ENCODE measurements at regions not wholly inside any gene's neighbourhood (a gene's known extent, or its start where the extent isn't known, plus 50 kb on each side); places are given as distances from the start of the nearest gene placed in this dataset.
A peak's percentile ranks its signal among the peaks of the same experiment; 100 is the strongest.

DNA sequence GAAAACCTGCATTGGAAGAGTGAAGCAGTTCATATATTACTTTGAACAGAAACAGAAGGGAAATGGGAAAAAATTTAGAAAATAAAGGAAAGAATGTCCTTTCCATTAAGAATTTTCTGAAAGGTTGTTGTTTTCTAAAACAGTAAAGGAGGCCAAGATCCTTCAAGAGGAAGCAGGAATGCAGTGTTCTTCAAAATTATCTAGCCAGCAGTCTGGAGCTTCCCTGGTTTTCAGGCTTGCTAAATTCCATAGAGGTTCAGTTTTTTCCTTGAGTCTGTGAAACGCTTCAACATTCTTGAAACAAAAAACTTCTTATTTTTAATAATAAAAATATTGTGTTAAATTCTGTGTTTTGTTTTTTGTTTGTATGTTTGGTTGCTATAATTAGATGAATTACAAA, 189.0 kb upstream of the ANO3 start:
- Histone ChIP-seq H4K20me1 (ENCODE audit: control insufficient read depth, extremely low read depth, insufficient read depth, low read length) (no peaks in the 10 kb centered on the region), H3K4me2 (ENCODE audit: extremely low read depth, insufficient read depth, low read length) (no peak overlapping the region), H3K36me3 (ENCODE audit: control insufficient read depth, insufficient read depth, low read length) (no peaks in the 10 kb centered on the region), H3K4me3 (replicated peaks in 1 of 4; ENCODE audit: control extremely low read depth in 1 of 4, insufficient read depth in 1 of 4, low read depth in 3 of 4, low read length in 4 of 4) (no peak overlapping the region), H3K27me3 (ENCODE audit: control insufficient read depth, insufficient read depth, low read length) (no peaks in the 10 kb centered on the region), H3K4me1 (ENCODE audit: control insufficient read depth, extremely low read depth, insufficient read depth, low read length) (no peaks in the 10 kb centered on the region), H3K9ac (ENCODE audit: insufficient read depth, low read length) (no peak overlapping the region), H3K9me3 (ENCODE audit: control insufficient read depth, insufficient read depth, low read depth, low read length) (no peaks in the 10 kb centered on the region), H3K27ac (ENCODE audit: insufficient read depth, low read length) (no peak overlapping the region), H2AFZ (ENCODE audit: low read length) (no peak overlapping the region), H3K79me2 (ENCODE audit: control insufficient read depth, insufficient read depth, low read length) (no peaks in the 10 kb centered on the region)
- DNase-seq (ENCODE audit: low read depth in 2 of 2), result no peak
- TF ChIP-seq CTCF (conservative IDR thresholded peaks at IDR 0.05 in 1 of 2, IDR thresholded peaks at IDR 0.05 in 1 of 2; ENCODE audit: low read depth in 1 of 2, low read length in 2 of 2) (no peak), EZH2 (IDR thresholded peaks at IDR 0.05; ENCODE audit: low read length, missing control alignments) (no peak)

- DNase-seq (ENCODE audit: low read depth in 2 of 2), result peak in 1 of 2 donors; percentile 6
- Histone ChIP-seq H4K20me1 (ENCODE audit: control insufficient read depth, extremely low read depth, insufficient read depth, low read length) (no peaks in the 10 kb centered on the region), H3K79me2 (ENCODE audit: control insufficient read depth, insufficient read depth, low read length) (no peaks in the 10 kb centered on the region), H3K4me1 (ENCODE audit: control insufficient read depth, extremely low read depth, insufficient read depth, low read length) (no peaks in the 10 kb centered on the region), H3K36me3 (ENCODE audit: control insufficient read depth, insufficient read depth, low read length) (no peaks in the 10 kb centered on the region), H3K9me3 (ENCODE audit: control insufficient read depth, insufficient read depth, low read depth, low read length) (no peaks in the 10 kb centered on the region), H2AFZ (ENCODE audit: low read length) (no peak overlapping the region), H3K27me3 (ENCODE audit: control insufficient read depth, insufficient read depth, low read length) (no peaks in the 10 kb centered on the region), H3K4me3 (replicated peaks in 1 of 4; ENCODE audit: control extremely low read depth in 1 of 4, insufficient read depth in 1 of 4, low read depth in 3 of 4, low read length in 4 of 4) (no peak overlapping the region), H3K9ac (ENCODE audit: insufficient read depth, low read length) (no peak overlapping the region), H3K27ac (ENCODE audit: insufficient read depth, low read length) (no peak overlapping the region), H3K4me2 (ENCODE audit: extremely low read depth, insufficient read depth, low read length) (no peak overlapping the region)
- no peak for TF ChIP-seq CTCF (conservative IDR thresholded peaks at IDR 0.05 in 1 of 2, IDR thresholded peaks at IDR 0.05 in 1 of 2; ENCODE audit: low read depth in 1 of 2, low read length in 2 of 2)
- TF ChIP-seq EZH2 (IDR thresholded peaks at IDR 0.05; ENCODE audit: low read length, missing control alignments), result no peak
Observed at GRCh38 chr11:26143566-26144290, 188.2 kb upstream of the ANO3 start.

DNA sequence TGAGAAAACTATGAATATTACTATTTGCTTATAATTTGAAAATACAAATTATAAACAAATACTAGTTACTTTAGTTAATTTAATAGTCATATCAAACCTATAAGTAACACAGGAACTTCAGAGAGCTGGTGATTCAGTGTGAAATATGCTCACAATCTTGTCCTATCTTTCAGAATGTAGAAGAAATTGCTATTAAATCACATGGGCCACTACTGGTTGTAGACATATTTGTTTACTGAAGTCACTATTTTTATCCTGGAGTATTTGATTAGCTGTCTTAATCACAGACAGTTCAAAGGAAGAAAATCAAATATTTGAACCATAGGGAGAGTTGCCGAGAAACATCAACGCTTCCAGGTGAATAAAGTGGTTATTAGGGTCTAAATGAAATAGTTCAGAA, 187.6 kb upstream of the ANO3 start:
- Histone ChIP-seq H3K27me3 (ENCODE audit: control insufficient read depth, insufficient read depth, low read length) (no peaks in the 10 kb centered on the region), H4K20me1 (ENCODE audit: control insufficient read depth, extremely low read depth, insufficient read depth, low read length) (no peaks in the 10 kb centered on the region), H3K4me1 (ENCODE audit: control insufficient read depth, extremely low read depth, insufficient read depth, low read length) (no peaks in the 10 kb centered on the region), H3K4me2 (ENCODE audit: extremely low read depth, insufficient read depth, low read length) (no peak overlapping the region), H3K9ac (ENCODE audit: insufficient read depth, low read length) (no peak overlapping the region), H3K4me3 (replicated peaks in 1 of 4; ENCODE audit: control extremely low read depth in 1 of 4, insufficient read depth in 1 of 4, low read depth in 3 of 4, low read length in 4 of 4) (no peak overlapping the region), H3K79me2 (ENCODE audit: control insufficient read depth, insufficient read depth, low read length) (no peaks in the 10 kb centered on the region), H3K27ac (ENCODE audit: insufficient read depth, low read length) (no peak overlapping the region), H2AFZ (ENCODE audit: low read length) (no peak overlapping the region), H3K9me3 (ENCODE audit: control insufficient read depth, insufficient read depth, low read depth, low read length) (no peaks in the 10 kb centered on the region), H3K36me3 (ENCODE audit: control insufficient read depth, insufficient read depth, low read length) (no peaks in the 10 kb centered on the region)
- no peak for DNase-seq (ENCODE audit: low read depth in 2 of 2)
- no peak for TF ChIP-seq EZH2 (IDR thresholded peaks at IDR 0.05; ENCODE audit: low read length, missing control alignments)
- no peak for TF ChIP-seq CTCF (conservative IDR thresholded peaks at IDR 0.05 in 1 of 2, IDR thresholded peaks at IDR 0.05 in 1 of 2; ENCODE audit: low read depth in 1 of 2, low read length in 2 of 2)

Data from fibroblast of lung (primary cell).